Left ventricle myocardium inferior (tissue), 1 donor: ENCODE measurements at regions not wholly inside any gene's neighbourhood (a gene's known extent, or its start where the extent isn't known, plus 50 kb on each side); places are given as distances from the start of the nearest gene placed in this dataset.

Experiments
- DNase-seq: peaks from one replicate; pipeline ENCODE4 v3.0.0-alpha.2; 2020
- H3K27ac ChIP-seq: fragments of 200-600 bp; replicated peaks from 2 replicates; pipeline ENCODE4 v1.8.0; 2021
- H3K27me3 ChIP-seq: fragments of 200-600 bp; 2 replicates; pipeline ENCODE4 v1.8.0; 2021; ENCODE audit warnings: low read depth
- H3K36me3 ChIP-seq: fragments of 200-600 bp; 2 replicates; pipeline ENCODE4 v1.8.0; 2021
- H3K4me1 ChIP-seq: fragments of 200-600 bp; 2 replicates; pipeline ENCODE4 v1.8.0; 2021
- H3K4me3 ChIP-seq: fragments of 200-600 bp; 2 replicates; pipeline ENCODE4 v1.8.0; 2021; ENCODE audit warnings: mild to moderate bottlenecking, moderate library complexity
- H3K9me3 ChIP-seq: fragments of 200-600 bp; replicated peaks from 2 replicates; pipeline ENCODE4 v1.8.0; 2021
- CTCF ChIP-seq: fragments of 200-600 bp; IDR thresholded peaks from 2 replicates; pipeline ENCODE4 v1.8.0; 2021; ENCODE audit warnings: antibody characterized with exemption, mild to moderate bottlenecking, borderline replicate concordance
- intact Hi-C: fragments of 100-400 bp; cut with micrococcal nuclease; formaldehyde crosslinking; loops from one replicate; pipeline ENCODE4 v1.11.0; 2022
- donor health status: DM: no; HTN: yes; CAD: no; lungs with severe emphysema.

GRCh38 chr11:110921742-110922521 lies 209.7 kb upstream of the ARHGAP20 start:
- no peak overlapping the region for H3K27ac ChIP-seq

GRCh38 chr11:110919241-110919922 lies 207.1 kb upstream of the ARHGAP20 start:
- Histone ChIP-seq H3K27ac (no peak overlapping the region), H3K4me3 (no peak overlapping the region), H3K9me3 (peaks cover 13% of the 10 kb centered on the region), H3K27me3 (no peaks in the 10 kb centered on the region), H3K36me3 (no peaks in the 10 kb centered on the region), H3K4me1 (no peaks in the 10 kb centered on the region)
- no peak for DNase-seq
- intact Hi-C loops = no loop called here
- TF ChIP-seq CTCF = no peak

More at GRCh38 chr11:110921742-110922521, 209.7 kb upstream of the ARHGAP20 start:
- TF ChIP-seq CTCF = no peak
- no peaks in the 10 kb centered on the region for H3K36me3 ChIP-seq
- H3K4me3 ChIP-seq = no peak overlapping the region
- no peak for DNase-seq
- H3K4me1 ChIP-seq = no peaks in the 10 kb centered on the region
- peaks cover 11% of the 10 kb centered on the region for H3K9me3 ChIP-seq
- no peaks in the 10 kb centered on the region for H3K27me3 ChIP-seq
- intact Hi-C loops = no loop called here

- no peak overlapping the region for H3K27ac ChIP-seq
- DNase-seq = no peak
- peaks cover 13% of the 10 kb centered on the region for H3K9me3 ChIP-seq
- no peak overlapping the region for H3K4me3 ChIP-seq
- no peaks in the 10 kb centered on the region for H3K36me3 ChIP-seq
- TF ChIP-seq CTCF = no peak
- H3K4me1 ChIP-seq = no peaks in the 10 kb centered on the region
- no peaks in the 10 kb centered on the region for H3K27me3 ChIP-seq
- intact Hi-C loops = no loop called here
Measured at GRCh38 chr11:110918351-110918750, 206.1 kb upstream of the ARHGAP20 start.

GRCh38 chr11:110912437-110912836 lies 200.2 kb upstream of the ARHGAP20 start:
- Histone ChIP-seq H3K27me3 (no peaks in the 10 kb centered on the region), H3K4me1 (no peaks in the 10 kb centered on the region), H3K9me3 (peaks cover 13% of the 10 kb centered on the region), H3K4me3 (no peak overlapping the region), H3K36me3 (no peaks in the 10 kb centered on the region), H3K27ac (no peak overlapping the region)
- TF ChIP-seq CTCF = no peak
- intact Hi-C loops = no loop called here
- no peak for DNase-seq

GRCh38 chr11:110910384-110910783 lies 198.1 kb upstream of the ARHGAP20 start:
- intact Hi-C loops = no loop called here
- no peak overlapping the region for H3K27ac ChIP-seq
- no peaks in the 10 kb centered on the region for H3K4me1 ChIP-seq
- no peak for DNase-seq
- no peaks in the 10 kb centered on the region for H3K36me3 ChIP-seq
- TF ChIP-seq CTCF = no peak
- no peaks in the 10 kb centered on the region for H3K9me3 ChIP-seq
- H3K4me3 ChIP-seq = no peak overlapping the region
- no peaks in the 10 kb centered on the region for H3K27me3 ChIP-seq
